Fibroblast of lung (primary cell): ENCODE measurements at regions not wholly inside any gene's neighbourhood (a gene's known extent, or its start where the extent isn't known, plus 50 kb on each side); places are given as distances from the start of the nearest gene placed in this dataset.

Experiments
- DNase-seq, 2 donors: peaks; one replicate each; pipeline versions ENCODE4 v3.0.0 to v3.0.0-alpha.2; 2010; ENCODE audit warnings: low read depth in 2 of 2
- H2AFZ ChIP-seq: 2 replicates; pipeline ENCODE4 v1.5.1; 2012; ENCODE audit warnings: low read length, control low read depth, inconsistent platforms
- H3K27ac ChIP-seq: 2 replicates; pipeline ENCODE4 v1.5.1; 2011; ENCODE audit warnings: low read length, control low read depth; ENCODE audit not compliant: insufficient read depth
- H3K27me3 ChIP-seq: 2 replicates; pipeline ENCODE4 v1.5.1; 2011; ENCODE audit warnings: mild to moderate bottlenecking, low read length; ENCODE audit not compliant: control insufficient read depth, insufficient read depth
- H3K36me3 ChIP-seq: 2 replicates; pipeline ENCODE4 v1.5.1; 2011; ENCODE audit warnings: low read length; ENCODE audit not compliant: control insufficient read depth, insufficient read depth
- H3K4me1 ChIP-seq: 2 replicates; pipeline ENCODE4 v1.5.1; 2011; ENCODE audit warnings: low read length; ENCODE audit not compliant: control insufficient read depth, insufficient read depth; ENCODE audit errors: extremely low read depth
- H3K4me2 ChIP-seq: 2 replicates; pipeline ENCODE4 v1.5.1; 2011; ENCODE audit warnings: low read length, control low read depth; ENCODE audit not compliant: insufficient read depth; ENCODE audit errors: extremely low read depth
- H3K4me3 ChIP-seq, 4 experiments: fragments of 200-600 bp in 1 of 4; sonication (generic) in 1 of 4; replicated peaks in 1 of 4; 2 replicates each; pipeline ENCODE4 v1.5.1; 2011 to 2016; ENCODE audit warnings: low read length in 4 of 4, low read depth in 3 of 4, mild to moderate bottlenecking in 3 of 4, control low read depth in 2 of 4, inconsistent platforms in 1 of 4, mixed read lengths in 1 of 4; ENCODE audit not compliant: insufficient read depth in 1 of 4; ENCODE audit errors: control extremely low read depth in 1 of 4
- H3K79me2 ChIP-seq: 2 replicates; pipeline ENCODE4 v1.5.1; 2012; ENCODE audit warnings: mild to moderate bottlenecking, low read length, inconsistent platforms; ENCODE audit not compliant: control insufficient read depth, insufficient read depth
- H3K9ac ChIP-seq: 2 replicates; pipeline ENCODE4 v1.5.1; 2011; ENCODE audit warnings: mild to moderate bottlenecking, low read length, control low read depth; ENCODE audit not compliant: insufficient read depth
- H3K9me3 ChIP-seq: 2 replicates; pipeline ENCODE4 v1.5.1; 2012; ENCODE audit warnings: low read depth, low read length; ENCODE audit not compliant: control insufficient read depth, insufficient read depth
- H4K20me1 ChIP-seq: 2 replicates; pipeline ENCODE4 v1.5.1; 2011; ENCODE audit warnings: low read length; ENCODE audit not compliant: control insufficient read depth, insufficient read depth; ENCODE audit errors: extremely low read depth
- CTCF ChIP-seq, 2 donors: IDR thresholded peaks in 1 of 2; conservative IDR thresholded peaks in 1 of 2; 1 replicate in 1 of 2; 2 replicates in 1 of 2; pipeline ENCODE4 v1.5.1; 2011 to 2012; ENCODE audit warnings: low read length in 2 of 2, control low read depth in 1 of 2, inconsistent platforms in 1 of 2, low read depth in 1 of 2, mild to moderate bottlenecking in 1 of 2
- EZH2 ChIP-seq: IDR thresholded peaks from 2 replicates; pipeline ENCODE4 v1.5.1; 2012; ENCODE audit warnings: low read length, control low read depth, mild to moderate bottlenecking; ENCODE audit errors: missing control alignments

DNA sequence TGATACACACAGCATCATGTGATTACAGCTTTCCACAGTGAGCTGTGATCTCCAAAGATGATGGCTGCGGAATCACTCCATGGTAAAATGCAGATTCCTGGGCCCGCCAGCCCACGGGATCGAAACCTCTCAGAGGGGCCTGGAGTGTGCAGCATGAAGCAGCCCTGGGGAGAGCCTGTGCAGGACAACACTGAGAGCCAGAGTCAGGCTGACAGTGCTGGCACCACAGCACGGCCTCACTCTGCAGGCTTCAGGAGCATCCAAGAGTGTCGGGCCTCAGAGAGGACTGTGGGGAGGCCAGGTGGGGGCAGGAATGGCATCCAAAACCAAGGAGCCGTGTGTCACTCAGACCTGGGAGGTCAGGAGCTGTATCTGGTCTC lies 533.4 kb downstream of the TCERG1L start:
- H3K9me3 ChIP-seq, result no peaks in the 10 kb centered on the region
- H3K4me3 ChIP-seq, result no peak overlapping the region
- no peaks in the 10 kb centered on the region for H3K36me3 ChIP-seq
- H3K79me2 ChIP-seq, result no peaks in the 10 kb centered on the region
- no peak overlapping the region for H2AFZ ChIP-seq
- DNase-seq, result no peak
- H3K4me2 ChIP-seq, result no peak overlapping the region
- H4K20me1 ChIP-seq, result no peaks in the 10 kb centered on the region
- H3K9ac ChIP-seq, result no peak overlapping the region
- no peaks in the 10 kb centered on the region for H3K4me1 ChIP-seq
- no peaks in the 10 kb centered on the region for H3K27me3 ChIP-seq
- TF ChIP-seq CTCF (conservative IDR thresholded peaks at IDR 0.05 in 1 of 2, IDR thresholded peaks at IDR 0.05 in 1 of 2; ENCODE audit: low read depth in 1 of 2, low read length in 2 of 2) (no peak), EZH2 (no peak)
- H3K27ac ChIP-seq, result no peak overlapping the region

DNA sequence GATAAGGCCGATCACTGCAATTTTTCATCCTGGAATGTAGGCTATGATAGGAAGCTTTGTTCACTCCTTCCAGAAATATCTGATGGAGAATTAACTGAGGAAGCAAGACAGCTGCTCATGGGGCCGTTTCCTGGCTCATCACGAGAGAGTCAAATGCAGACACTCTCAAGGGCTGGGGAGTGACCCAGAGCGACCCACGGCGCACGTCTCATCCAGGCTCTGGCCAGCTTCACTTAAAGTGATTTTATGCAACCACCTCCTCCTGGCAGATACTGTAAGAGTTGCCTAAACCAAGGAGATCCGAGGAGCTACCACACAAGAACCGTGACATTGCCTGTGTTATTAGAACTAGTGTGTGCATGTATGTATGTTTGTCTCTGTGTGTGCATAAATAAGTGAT lies 530.8 kb downstream of the TCERG1L start:
- Histone ChIP-seq H2AFZ (no peak overlapping the region), H3K27ac (no peak overlapping the region), H3K4me3 (no peak overlapping the region), H3K27me3 (no peaks in the 10 kb centered on the region), H4K20me1 (no peaks in the 10 kb centered on the region), H3K4me2 (no peak overlapping the region), H3K9me3 (no peaks in the 10 kb centered on the region), H3K4me1 (no peaks in the 10 kb centered on the region), H3K79me2 (no peaks in the 10 kb centered on the region), H3K9ac (no peak overlapping the region), H3K36me3 (no peaks in the 10 kb centered on the region)
- DNase-seq, result no peak
- no peak for TF ChIP-seq CTCF (conservative IDR thresholded peaks at IDR 0.05 in 1 of 2, IDR thresholded peaks at IDR 0.05 in 1 of 2; ENCODE audit: low read depth in 1 of 2, low read length in 2 of 2)
- no peak for TF ChIP-seq EZH2

- Histone ChIP-seq H3K79me2 (no peaks in the 10 kb centered on the region), H4K20me1 (no peaks in the 10 kb centered on the region), H3K36me3 (no peaks in the 10 kb centered on the region), H3K4me2 (no peak overlapping the region), H3K9me3 (no peaks in the 10 kb centered on the region), H3K4me3 (no peak overlapping the region), H3K9ac (no peak overlapping the region), H2AFZ (no peak overlapping the region), H3K27me3 (no peaks in the 10 kb centered on the region), H3K4me1 (no peaks in the 10 kb centered on the region), H3K27ac (no peak overlapping the region)
- no peak for TF ChIP-seq CTCF (conservative IDR thresholded peaks at IDR 0.05 in 1 of 2, IDR thresholded peaks at IDR 0.05 in 1 of 2; ENCODE audit: low read depth in 1 of 2, low read length in 2 of 2)
- no peak for TF ChIP-seq EZH2
- no peak for DNase-seq
Observed at GRCh38 chr10:130781206-130781605, 530.3 kb downstream of the TCERG1L start.
